GM10266 (cell line): ENCODE measurements at regions not wholly inside any gene's neighbourhood (a gene's known extent, or its start where the extent isn't known, plus 50 kb on each side); places are given as distances from the start of the nearest gene placed in this dataset.
"Not testable (repeated sequence)": the region's sequence is repeated elsewhere in the genome, so short reads cannot be mapped to it uniquely, and the experiment has no call there.

Experiments
- DNase-seq: peaks from one replicate; pipeline ENCODE4 v3.0.0; 2012; ENCODE audit errors: extremely low spot score
- CTCF ChIP-seq: IDR thresholded peaks from 2 replicates; pipeline ENCODE4 v1.5.1; 2012; ENCODE audit warnings: mild to moderate bottlenecking, low read depth; ENCODE audit not compliant: control insufficient read depth, insufficient read depth; ENCODE audit errors: missing control alignments

DNA sequence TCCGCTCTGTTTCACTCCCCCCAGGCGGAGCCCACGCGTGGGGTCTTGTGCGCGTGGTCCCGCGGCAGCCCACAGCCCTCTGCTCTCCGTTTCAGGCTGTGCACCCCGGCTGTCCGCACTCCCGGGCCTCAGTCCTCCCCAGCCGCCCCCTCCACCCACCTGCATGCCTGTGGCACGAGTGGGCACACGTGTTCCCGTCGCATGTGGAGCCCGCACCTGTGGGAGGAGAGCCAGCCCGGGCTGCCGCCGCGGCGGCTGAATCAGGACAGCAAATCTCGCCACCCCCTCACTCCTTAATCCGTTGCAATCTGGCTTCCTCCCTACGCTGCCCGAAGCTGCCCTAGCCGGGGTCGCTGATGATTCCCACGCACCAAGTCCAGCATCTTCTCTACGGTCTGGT is 69.9 kb upstream of the GRIN2A start:
- no peak for TF ChIP-seq CTCF
- DNase-seq, result no peak

GRCh38 chr16:10253409-10253808 is 71.2 kb upstream of the GRIN2A start:
- DNase-seq, result no peak
- TF ChIP-seq CTCF, result no peak

DNA sequence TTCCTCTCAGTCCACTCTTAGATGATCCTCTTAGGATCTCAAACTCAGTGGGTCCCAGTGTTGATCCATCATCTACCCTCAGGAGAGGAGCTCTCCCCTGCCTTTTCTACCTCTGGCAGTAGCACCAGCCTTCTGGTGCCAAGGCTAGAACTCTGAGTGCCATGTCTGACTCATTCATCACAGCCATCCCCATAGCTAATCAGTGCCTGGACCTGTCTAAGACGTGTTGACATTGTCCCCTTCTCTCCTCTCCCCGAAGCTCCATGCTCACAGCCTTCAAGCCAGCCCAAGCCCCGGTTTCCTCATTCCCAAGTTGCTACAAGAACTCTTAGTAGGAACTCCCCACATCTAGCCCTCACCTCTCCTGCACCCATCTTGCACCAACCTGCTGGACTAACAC is 73.5 kb upstream of the GRIN2A start:
- DNase-seq, result no peak
- TF ChIP-seq CTCF, result no peak

DNA sequence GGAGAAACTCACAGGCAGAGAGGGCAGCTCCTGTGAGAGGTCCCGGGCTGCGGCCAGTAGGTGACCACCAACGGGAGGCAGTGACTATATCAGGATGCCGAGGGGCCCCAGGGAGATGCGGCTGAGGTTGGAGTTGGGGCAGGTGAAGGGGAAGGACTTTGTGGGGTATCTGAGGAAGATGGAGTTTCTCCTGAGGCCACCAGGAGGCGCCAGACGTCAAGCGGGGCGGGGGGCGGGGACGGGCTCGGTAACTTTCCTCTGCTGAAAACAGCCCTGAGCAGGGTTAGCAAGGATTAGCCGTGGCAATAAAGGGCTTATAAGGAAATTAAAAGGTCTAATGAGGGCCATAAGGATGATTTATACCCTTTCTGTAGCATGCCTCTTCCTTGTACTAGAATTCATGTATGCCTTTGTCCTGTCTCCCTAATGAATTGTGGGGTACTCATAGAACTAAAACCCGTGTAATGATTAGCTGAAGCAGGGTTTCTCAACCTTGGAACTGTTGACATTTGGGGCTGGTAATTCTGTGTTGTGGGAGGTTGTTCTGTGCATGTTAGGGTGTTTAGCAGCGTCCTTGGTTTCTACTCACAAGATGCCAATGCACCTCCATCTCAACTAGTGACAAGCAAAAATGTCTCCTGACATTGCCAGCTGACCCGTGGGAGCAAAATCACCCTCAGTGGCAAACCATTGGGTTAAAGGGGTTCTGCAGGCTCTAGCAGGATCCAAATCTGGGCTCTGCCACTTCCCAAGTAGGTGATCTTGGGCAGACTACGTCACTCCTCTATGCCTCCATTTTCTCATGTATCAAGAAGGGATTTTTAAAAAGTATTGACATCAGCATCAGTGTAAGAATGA is 74.8 kb upstream of the GRIN2A start:
- peak; percentile 62 for TF ChIP-seq CTCF
- peak; percentile 84 for DNase-seq

DNA sequence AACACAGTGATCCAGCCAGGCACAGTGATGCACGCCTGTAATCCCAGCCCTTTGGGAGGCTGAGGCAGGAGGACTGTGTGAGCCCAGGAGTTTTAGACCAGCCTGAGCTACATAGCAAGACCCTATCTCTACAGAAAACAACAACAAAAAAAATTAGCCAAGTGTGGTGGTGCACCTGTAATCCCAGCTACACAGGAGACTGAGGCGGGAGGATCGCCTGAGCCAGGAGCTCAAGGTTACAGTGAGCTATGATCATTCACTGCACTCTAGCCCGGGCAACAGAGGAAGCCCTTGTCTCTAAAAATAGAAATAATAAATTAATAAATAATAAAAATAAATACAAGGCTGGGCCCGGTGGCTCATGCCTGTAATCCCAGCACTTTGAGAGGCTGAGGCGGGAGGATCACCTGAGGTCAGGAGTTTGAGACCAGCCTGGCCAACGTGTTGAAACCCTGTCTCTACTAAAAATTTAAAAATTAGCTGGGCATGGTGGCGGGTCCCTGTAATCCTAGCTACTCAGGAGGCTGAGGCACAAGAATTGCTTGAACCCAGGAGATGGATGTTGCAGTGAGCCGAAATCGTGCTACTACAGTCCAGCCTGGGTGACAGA is 75.5 kb upstream of the GRIN2A start:
- not testable (repeated sequence) for DNase-seq

DNA sequence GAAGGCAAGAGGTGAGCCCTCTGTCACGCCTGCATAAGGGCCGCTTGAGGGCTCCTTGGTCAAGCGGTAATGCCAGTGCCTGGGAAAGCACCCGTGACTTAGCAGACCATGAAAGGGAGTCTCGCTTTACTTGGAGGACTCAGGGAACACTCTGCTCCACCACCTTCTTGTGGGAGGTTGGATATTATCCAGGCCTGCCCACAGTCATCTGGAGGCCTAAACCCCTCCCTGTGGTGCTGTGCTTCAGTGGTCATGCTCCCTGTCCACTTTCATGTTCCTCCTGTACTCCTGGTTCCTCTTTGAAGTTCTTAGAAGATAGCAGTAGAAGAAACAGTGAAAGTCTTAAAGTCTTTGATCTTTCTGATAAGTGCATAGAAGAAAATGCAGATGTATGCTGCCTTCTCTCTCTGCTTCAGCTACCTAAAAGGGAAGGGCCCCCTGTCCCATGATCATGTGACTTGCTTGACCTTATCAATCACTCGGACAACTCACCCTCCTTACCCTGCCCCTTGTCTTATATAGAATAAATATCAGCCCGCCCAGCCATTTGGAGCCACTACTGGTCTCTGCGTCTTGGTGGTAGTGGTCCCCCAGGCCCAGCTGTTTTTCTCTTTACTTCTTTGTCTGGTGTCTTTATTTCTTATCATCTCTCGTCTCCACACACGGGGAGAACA is 76.8 kb upstream of the GRIN2A start:
- TF ChIP-seq CTCF, result peak; percentile 35
- not testable (repeated sequence) for DNase-seq

- TF ChIP-seq CTCF, result no peak
- DNase-seq, result no peak
Measured at GRCh38 chr16:10261077-10261476, 78.8 kb upstream of the GRIN2A start.

DNA sequence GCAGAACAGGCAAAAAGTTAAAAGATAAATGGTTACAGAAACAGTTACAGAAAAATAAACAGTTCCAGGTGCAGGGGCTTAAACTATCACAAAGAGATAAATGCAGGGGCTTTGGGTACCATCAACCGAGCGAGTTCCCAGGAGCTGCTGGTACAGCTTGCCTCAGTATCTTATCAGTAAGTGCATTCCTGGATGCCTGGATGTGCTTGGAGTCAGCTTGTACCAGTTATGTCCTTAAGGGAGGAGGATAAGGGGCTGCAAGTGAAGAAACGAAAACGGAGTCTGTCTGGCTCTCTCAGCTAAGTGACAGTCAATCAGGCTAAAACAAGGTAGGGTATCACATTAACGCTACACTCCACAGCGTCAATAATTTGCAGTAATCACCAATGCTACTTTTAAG is 79.3 kb upstream of the GRIN2A start:
- not testable (repeated sequence) for DNase-seq
